ENCODE measurements at regions not wholly inside any gene's neighbourhood (a gene's known extent, or its start where the extent isn't known, plus 50 kb on each side); places are given as distances from the start of the nearest gene placed in this dataset.

DNA sequence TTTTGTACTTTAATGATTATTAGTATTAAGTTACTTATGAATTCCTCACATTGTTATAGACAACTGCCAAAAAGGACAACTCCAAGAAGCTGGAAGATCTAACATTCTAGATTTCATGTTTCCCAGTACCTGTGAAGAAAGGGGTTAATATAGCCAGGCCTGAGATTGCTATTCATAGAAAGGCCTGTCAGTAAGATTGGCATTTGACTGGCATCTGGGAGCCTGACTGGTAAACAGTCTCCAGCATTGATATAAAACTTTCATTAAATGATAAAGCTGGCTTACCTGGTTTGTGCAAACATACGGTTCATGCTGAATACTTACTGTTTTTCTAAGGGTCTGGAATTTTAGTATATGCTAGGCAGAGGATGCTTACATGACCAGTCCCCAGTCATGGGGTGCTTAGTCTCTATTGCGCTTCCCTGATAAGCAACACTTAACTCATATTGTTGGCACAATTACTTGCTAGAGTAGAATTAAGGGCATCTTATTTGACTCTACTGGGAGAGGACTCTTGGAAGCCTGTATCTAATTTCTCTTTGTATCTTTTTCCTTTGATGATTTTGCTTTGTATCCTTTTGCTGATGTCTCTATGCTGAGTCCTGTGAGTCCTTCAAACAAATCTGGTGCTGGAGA, 340.4 kb upstream of the SEMA6A start:
- TF ChIP-seq CREB1 (CRISPR knock-in tag; IDR thresholded peaks at IDR 0.05; ENCODE audit: low read depth) (no peak), EZH2 (IDR thresholded peaks at IDR 0.05; ENCODE audit: low read depth, unreplicated experiment) (no peak), EZH2phosphoT487 (IDR thresholded peaks at IDR 0.05; ENCODE audit: unreplicated experiment) (no peak), ZNF331 (CRISPR knock-in tag; IDR thresholded peaks at IDR 0.05; ENCODE audit: low read depth) (no peak), POLR2AphosphoS5 (IDR thresholded peaks at IDR 0.05; ENCODE audit: low read depth) (no peak), JUNB (IDR thresholded peaks at IDR 0.05; ENCODE audit: unreplicated experiment) (no peak), STAT1 (IDR thresholded peaks at IDR 0.05; ENCODE audit: unreplicated experiment) (no peak), ZNF114 (CRISPR knock-in tag; IDR thresholded peaks at IDR 0.05) (no peak), NANOG (IDR thresholded peaks at IDR 0.05; ENCODE audit: borderline replicate concordance) (no peak)
- TF ChIP-seq, protein P1, sequence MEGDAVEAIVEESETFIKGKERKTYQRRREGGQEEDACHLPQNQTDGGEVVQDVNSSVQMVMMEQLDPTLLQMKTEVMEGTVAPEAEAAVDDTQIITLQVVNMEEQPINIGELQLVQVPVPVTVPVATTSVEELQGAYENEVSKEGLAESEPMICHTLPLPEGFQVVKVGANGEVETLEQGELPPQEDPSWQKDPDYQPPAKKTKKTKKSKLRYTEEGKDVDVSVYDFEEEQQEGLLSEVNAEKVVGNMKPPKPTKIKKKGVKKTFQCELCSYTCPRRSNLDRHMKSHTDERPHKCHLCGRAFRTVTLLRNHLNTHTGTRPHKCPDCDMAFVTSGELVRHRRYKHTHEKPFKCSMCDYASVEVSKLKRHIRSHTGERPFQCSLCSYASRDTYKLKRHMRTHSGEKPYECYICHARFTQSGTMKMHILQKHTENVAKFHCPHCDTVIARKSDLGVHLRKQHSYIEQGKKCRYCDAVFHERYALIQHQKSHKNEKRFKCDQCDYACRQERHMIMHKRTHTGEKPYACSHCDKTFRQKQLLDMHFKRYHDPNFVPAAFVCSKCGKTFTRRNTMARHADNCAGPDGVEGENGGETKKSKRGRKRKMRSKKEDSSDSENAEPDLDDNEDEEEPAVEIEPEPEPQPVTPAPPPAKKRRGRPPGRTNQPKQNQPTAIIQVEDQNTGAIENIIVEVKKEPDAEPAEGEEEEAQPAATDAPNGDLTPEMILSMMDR (conservative IDR thresholded peaks at IDR 0.05; ENCODE audit: low read depth in 2 of 2): no peak
- TF ChIP-seq, protein P2, sequence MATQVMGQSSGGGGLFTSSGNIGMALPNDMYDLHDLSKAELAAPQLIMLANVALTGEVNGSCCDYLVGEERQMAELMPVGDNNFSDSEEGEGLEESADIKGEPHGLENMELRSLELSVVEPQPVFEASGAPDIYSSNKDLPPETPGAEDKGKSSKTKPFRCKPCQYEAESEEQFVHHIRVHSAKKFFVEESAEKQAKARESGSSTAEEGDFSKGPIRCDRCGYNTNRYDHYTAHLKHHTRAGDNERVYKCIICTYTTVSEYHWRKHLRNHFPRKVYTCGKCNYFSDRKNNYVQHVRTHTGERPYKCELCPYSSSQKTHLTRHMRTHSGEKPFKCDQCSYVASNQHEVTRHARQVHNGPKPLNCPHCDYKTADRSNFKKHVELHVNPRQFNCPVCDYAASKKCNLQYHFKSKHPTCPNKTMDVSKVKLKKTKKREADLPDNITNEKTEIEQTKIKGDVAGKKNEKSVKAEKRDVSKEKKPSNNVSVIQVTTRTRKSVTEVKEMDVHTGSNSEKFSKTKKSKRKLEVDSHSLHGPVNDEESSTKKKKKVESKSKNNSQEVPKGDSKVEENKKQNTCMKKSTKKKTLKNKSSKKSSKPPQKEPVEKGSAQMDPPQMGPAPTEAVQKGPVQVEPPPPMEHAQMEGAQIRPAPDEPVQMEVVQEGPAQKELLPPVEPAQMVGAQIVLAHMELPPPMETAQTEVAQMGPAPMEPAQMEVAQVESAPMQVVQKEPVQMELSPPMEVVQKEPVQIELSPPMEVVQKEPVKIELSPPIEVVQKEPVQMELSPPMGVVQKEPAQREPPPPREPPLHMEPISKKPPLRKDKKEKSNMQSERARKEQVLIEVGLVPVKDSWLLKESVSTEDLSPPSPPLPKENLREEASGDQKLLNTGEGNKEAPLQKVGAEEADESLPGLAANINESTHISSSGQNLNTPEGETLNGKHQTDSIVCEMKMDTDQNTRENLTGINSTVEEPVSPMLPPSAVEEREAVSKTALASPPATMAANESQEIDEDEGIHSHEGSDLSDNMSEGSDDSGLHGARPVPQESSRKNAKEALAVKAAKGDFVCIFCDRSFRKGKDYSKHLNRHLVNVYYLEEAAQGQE (IDR thresholded peaks at IDR 0.05; ENCODE audit: unreplicated experiment): no peak
- TF ChIP-seq, protein P3, sequence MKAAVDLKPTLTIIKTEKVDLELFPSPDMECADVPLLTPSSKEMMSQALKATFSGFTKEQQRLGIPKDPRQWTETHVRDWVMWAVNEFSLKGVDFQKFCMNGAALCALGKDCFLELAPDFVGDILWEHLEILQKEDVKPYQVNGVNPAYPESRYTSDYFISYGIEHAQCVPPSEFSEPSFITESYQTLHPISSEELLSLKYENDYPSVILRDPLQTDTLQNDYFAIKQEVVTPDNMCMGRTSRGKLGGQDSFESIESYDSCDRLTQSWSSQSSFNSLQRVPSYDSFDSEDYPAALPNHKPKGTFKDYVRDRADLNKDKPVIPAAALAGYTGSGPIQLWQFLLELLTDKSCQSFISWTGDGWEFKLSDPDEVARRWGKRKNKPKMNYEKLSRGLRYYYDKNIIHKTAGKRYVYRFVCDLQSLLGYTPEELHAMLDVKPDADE (IDR thresholded peaks at IDR 0.05): no peak
- TF ChIP-seq, protein P4, sequence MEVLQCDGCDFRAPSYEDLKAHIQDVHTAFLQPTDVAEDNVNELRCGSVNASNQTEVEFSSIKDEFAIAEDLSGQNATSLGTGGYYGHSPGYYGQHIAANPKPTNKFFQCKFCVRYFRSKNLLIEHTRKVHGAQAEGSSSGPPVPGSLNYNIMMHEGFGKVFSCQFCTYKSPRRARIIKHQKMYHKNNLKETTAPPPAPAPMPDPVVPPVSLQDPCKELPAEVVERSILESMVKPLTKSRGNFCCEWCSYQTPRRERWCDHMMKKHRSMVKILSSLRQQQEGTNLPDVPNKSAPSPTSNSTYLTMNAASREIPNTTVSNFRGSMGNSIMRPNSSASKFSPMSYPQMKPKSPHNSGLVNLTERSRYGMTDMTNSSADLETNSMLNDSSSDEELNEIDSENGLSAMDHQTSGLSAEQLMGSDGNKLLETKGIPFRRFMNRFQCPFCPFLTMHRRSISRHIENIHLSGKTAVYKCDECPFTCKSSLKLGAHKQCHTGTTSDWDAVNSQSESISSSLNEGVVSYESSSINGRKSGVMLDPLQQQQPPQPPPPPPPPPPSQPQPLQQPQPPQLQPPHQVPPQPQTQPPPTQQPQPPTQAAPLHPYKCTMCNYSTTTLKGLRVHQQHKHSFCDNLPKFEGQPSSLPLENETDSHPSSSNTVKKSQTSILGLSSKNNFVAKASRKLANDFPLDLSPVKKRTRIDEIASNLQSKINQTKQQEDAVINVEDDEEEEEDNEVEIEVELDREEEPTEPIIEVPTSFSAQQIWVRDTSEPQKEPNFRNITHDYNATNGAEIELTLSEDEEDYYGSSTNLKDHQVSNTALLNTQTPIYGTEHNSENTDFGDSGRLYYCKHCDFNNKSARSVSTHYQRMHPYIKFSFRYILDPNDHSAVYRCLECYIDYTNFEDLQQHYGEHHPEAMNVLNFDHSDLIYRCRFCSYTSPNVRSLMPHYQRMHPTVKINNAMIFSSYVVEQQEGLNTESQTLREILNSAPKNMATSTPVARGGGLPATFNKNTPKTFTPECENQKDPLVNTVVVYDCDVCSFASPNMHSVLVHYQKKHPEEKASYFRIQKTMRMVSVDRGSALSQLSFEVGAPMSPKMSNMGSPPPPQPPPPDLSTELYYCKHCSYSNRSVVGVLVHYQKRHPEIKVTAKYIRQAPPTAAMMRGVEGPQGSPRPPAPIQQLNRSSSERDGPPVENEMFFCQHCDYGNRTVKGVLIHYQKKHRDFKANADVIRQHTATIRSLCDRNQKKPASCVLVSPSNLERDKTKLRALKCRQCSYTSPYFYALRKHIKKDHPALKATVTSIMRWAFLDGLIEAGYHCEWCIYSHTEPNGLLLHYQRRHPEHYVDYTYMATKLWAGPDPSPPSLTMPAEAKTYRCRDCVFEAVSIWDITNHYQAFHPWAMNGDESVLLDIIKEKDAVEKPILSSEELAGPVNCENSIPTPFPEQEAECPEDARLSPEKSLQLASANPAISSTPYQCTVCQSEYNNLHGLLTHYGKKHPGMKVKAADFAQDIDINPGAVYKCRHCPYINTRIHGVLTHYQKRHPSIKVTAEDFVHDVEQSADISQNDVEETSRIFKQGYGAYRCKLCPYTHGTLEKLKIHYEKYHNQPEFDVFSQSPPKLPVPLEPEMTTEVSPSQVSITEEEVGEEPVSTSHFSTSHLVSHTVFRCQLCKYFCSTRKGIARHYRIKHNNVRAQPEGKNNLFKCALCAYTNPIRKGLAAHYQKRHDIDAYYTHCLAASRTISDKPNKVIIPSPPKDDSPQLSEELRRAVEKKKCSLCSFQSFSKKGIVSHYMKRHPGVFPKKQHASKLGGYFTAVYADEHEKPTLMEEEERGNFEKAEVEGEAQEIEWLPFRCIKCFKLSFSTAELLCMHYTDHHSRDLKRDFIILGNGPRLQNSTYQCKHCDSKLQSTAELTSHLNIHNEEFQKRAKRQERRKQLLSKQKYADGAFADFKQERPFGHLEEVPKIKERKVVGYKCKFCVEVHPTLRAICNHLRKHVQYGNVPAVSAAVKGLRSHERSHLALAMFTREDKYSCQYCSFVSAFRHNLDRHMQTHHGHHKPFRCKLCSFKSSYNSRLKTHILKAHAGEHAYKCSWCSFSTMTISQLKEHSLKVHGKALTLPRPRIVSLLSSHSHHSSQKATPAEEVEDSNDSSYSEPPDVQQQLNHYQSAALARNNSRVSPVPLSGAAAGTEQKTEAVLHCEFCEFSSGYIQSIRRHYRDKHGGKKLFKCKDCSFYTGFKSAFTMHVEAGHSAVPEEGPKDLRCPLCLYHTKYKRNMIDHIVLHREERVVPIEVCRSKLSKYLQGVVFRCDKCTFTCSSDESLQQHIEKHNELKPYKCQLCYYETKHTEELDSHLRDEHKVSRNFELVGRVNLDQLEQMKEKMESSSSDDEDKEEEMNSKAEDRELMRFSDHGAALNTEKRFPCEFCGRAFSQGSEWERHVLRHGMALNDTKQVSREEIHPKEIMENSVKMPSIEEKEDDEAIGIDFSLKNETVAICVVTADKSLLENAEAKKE (CRISPR knock-in tag; IDR thresholded peaks at IDR 0.05): no peak

Measured in GM23338 (cell line).